GM21529 (cell line): ENCODE measurements at regions not wholly inside any gene's neighbourhood (a gene's known extent, or its start where the extent isn't known, plus 50 kb on each side); places are given as distances from the start of the nearest gene placed in this dataset.
"Not testable (repeated sequence)": the region's sequence is repeated elsewhere in the genome, so short reads cannot be mapped to it uniquely, and the experiment has no call there.

ENCODE experiments used
- ATAC-seq: cut with Tn5 transposase; IDR thresholded peaks from one replicate; pipeline ENCODE4 v1.9.1; 2021; ENCODE audit not compliant: unreplicated experiment

DNA sequence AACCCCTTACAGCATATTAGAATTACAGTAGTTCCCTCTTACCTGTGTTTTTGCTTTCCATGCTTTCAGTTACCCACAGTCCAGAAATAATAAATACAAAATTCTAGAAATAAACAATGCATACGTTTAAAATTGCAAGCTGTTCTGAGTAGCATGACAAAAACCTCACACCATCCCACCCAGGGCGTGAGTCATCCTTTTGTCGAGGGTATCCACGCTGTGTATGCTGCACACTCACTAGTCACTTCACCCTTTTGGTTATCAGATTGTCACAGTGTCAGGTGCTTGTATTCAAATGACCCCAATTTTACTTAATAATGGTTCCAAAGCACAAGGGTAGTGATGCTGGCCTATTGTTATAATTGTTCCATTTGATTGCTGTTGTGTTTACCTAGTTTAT lies 72.5 kb upstream of the P3H2 start:
- ATAC-seq: no peak

DNA sequence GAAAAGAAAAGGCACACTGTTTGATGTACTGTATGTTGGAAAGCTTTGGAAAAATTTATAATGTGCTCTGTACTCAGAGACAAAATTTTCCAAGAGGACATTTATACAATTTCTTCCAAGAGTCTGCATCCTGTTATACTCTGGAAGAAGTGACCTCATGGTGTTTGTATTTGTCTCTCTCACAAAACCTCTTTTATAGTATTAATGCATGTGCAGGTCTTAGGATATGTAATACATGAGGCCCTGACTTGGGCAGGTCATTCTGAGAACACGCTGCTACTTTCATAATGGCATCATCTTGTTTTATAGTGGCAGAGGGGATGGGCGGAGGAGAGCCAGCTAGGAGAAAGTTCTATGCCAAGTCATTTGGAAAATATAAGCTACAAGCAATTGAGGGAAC lies 72.0 kb upstream of the P3H2 start:
- no peak for ATAC-seq

DNA sequence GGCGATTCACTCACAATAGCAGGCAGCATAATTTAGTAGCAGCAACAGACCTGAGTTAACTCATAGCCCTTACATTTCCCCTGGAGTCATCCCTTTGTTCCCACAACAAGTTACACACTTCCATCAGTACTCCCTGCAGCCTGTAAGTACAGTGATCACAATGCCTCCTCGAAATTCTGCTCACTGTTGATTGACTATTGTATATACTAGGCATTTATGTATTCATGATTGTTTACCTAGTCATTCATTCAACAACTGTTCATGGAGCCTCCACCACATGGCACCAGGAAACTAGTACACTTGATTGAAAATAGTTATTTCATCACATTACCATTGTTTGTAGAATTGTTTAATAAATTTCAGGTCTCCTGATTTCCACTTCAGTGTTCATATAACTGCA lies 71.4 kb upstream of the P3H2 start:
- ATAC-seq: no peak

DNA sequence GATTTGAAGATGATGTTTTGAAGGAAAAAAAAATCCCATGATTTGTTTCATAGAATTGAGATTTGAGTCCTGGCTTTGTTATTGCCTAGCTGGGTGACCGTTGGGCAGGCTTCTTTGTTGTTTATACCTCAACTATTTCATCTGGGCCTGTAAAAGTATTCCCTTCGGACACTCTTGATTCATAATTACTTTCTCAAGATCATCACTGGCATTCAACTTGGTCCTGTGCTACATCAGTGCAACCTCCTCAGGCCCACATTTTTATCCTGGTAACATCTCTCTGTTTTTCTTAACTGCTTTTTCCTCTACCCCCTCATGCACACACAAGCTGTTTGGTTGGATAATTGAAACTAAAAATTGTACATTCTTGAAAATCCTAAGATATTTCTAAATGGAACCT lies 67.5 kb upstream of the P3H2 start:
- no peak for ATAC-seq

DNA sequence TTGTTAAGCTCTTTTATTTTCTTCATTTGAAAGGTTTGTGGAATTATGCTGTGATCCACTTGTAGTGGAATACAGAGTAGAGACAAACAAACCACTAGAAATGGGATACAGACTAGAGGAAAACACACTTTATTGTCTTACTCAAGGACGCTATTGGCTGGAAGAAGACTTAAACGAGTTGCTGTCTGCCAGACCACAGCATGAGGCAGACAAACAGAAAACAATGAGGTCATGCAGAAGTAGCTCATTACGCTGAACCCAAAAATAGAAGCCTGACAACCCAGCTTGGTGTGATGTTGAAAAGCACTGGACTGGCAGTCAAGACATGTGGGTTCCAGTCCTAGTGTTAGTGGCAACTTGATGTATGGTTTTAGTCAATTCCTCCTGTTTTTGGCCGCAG lies 62.4 kb upstream of the P3H2 start:
- no peak for ATAC-seq

DNA sequence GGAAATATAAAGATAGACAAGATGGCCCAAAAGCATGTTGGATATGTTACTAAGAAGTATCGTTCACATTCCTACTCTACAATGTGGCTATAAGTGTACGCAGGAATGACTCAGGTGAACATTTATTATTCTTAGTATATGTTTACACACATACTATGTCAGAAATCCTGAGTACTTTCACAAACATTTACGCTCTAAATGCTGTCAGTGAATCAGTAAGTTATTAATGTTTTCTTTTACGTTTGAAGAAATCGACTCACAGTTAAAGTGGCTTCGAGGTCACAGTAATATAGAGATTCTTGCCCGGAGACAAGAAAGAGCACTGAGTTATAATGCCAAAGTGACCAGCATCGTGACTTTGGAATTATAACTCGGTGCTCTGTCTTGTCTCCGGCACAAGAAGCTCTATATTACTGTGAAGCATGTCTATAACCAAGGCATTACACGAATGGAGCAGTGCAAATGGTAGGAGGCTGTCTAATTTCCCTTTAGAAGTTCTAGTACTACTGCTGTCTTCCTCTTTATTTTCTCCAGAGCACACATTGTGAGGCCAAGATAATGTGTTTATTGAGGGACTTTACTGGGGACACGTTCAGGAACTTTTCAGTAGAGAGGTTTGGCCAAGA lies 61.8 kb upstream of the P3H2 start:
- no peak for ATAC-seq

DNA sequence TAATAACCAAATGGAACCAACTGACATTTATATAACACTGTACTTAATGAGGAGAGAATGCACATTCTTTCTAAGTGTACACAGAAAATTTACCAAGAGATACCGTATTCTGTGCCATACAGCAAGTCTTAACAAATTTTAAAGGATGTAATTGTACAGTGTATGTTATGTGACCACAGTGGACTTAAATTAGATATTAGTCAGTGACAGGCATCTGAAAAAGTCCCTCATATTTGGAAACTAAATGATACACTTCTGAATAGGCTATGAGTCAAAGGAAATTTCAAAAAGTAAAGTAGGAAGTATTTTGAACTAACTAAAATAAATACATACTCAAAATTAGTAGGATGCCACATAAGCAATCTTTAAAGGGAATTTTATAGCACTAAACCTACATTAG lies 59.6 kb upstream of the P3H2 start:
- ATAC-seq: no peak

DNA sequence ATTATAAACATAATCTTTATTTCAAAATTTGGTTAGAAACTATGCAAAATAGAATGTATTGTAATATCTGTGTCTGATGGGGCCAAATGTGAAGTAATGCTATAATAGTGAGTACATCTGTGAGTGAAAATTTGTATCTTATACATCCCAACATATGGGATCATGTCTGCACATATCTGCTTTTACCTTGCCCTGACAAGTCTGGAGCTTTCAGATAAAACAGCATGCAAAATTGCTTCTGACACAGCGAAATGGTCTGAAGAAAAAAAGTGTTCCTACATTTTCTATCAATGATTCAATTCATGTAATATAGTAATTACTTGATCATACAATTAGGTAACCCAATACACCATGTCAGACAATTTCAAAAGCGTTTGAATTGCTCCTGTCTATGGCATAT lies 58.1 kb upstream of the P3H2 start:
- ATAC-seq: no peak

DNA sequence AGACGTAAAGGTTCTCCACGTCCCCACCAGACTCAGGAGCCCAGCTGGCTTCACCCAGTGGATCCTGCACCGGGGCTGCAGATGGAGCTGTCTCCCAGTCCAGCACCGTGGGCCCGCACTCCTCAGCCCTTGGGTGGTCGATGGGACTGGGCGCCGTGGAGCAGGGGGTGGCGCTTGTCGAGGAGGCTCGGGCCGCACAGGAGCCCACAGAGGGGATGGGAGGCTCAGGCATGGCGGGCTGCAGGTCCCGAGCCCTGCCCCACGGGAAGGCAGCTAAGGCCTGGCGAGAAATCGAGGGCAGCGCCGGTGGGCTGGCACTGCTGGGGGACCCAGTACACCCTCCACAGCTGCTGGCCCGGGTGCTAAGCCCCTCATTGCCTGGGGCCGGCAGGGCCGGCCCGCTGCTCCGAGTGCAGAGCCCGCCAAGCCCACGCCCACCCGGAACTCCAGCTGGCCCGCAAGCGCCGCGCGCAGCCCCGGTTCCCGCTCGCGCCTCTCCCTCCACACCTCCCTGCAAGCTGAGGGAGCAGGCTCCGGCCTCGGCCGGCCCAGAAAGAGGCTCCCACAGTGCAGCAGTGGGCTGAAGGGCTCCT lies 56.3 kb upstream of the P3H2 start:
- ATAC-seq: not testable (repeated sequence)

DNA sequence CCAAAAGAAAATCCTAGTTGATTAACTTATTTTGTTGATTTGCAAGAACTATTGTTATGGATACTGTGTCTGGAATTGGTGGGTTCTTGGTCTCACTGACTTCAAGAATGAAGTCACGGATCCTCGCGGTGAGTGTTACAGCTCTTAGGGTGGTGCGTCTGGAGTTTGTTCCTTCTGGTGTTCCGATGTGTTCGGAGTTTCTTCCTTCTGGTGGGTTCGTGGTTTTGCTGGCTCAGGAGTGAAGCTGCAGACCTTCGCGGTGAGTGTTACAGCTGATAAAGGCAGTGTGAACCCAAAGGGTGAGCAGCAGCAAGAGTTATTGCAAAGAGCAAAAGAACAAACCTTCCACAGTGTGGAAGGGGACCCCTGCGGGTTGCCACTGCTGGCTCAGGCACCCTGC lies 55.4 kb upstream of the P3H2 start:
- ATAC-seq: not testable (repeated sequence)

DNA sequence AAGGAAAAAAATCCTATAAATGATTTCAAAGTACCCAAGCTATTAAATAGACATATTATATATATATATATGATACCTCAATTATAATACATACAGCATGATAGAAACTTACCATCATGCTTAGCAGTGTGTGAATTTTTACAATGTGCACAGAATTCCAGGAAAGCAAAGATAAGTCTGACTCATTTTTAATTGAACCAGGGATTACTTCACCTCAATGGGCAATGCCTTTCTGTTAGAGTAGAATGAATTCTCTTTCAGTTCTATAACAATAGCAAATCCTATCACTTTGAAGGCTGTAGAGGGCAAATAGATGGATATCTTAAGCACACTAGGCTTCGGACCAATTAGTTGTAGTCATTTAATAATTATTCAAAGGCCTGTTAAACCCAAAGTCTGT lies 54.8 kb upstream of the P3H2 start:
- ATAC-seq: no peak

DNA sequence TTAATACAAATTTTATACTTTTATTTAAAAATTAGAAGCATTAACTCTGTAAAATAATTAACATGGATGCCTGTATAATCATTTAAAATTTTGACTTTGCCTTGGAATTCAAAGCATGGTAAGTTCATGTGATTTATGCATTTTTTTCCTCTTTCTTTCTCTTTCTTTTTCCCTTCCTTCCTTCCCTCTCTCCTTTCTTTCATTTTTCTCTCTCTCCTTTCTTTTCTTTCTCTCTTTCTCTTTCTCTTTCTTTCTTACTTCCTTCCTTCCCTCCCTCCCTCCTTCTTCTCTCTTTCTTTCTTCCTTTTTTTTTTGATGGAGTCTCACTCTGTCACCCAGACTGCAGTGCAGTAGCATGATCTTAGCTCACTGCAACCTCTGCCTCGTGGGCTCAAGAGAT lies 53.8 kb upstream of the P3H2 start:
- no peak for ATAC-seq

DNA sequence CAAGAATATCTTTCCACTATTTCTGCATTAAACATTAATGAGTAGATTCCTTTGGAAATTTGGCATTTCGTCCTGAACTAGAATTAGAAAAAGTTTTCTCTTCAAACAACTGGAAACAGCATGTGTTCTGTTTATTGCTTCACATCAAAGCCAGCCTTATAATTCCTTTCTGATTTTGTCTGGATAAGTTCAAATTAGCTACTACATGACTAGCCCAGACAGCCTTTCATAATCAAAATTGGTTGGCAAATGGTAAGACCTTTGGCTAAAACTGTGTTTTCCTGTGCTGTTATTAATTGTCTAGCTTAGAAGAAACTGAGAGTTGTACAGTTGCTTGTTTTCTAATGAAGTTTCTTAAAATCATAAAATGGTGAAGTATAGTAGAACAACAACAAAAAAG lies 52.7 kb upstream of the P3H2 start:
- ATAC-seq: no peak

DNA sequence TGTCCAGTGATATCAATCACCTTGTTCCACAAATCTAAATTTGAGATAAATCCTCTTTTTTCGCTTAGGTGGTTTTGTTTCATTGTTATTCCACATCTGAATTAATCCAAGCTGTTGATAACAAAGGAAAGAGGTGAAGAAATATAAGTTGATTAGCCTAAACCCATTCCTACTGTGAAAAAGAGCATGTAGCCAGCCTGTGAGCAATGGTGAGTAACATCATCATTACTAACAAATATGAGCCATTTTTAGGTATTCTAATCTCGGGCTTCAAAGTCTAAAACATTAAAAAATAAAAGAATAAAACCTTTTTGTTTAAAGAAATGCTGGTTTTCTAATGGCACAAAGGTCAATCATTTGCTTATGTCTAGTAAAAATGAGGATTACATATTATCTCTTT lies 52.1 kb upstream of the P3H2 start:
- ATAC-seq: no peak
